ENCODE measurements at regions not wholly inside any gene's neighbourhood (a gene's known extent, or its start where the extent isn't known, plus 50 kb on each side); places are given as distances from the start of the nearest gene placed in this dataset.

DNA sequence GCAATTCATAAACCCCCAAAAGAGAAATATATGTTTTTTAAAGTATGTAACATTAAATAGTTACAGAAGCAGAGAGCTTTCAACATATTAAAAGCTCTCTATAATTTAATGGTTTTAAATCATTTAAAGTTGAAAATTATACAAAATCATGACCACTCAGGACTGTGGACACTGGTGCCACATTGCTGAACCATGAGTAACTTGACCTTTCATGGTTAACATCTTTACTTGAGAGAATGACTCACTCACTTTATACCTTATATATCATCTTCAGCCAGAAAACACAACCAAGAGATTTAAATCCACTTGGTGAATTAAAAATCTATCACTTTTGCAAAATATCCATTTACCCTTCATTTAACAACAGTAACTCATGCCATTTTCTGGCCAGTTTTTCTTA is 584.3 kb upstream of the SMIM31 start:
- TF ChIP-seq, protein P1, sequence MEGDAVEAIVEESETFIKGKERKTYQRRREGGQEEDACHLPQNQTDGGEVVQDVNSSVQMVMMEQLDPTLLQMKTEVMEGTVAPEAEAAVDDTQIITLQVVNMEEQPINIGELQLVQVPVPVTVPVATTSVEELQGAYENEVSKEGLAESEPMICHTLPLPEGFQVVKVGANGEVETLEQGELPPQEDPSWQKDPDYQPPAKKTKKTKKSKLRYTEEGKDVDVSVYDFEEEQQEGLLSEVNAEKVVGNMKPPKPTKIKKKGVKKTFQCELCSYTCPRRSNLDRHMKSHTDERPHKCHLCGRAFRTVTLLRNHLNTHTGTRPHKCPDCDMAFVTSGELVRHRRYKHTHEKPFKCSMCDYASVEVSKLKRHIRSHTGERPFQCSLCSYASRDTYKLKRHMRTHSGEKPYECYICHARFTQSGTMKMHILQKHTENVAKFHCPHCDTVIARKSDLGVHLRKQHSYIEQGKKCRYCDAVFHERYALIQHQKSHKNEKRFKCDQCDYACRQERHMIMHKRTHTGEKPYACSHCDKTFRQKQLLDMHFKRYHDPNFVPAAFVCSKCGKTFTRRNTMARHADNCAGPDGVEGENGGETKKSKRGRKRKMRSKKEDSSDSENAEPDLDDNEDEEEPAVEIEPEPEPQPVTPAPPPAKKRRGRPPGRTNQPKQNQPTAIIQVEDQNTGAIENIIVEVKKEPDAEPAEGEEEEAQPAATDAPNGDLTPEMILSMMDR (tag by site-specific recombination; IDR thresholded peaks at IDR 0.05) = no peak
- TF ChIP-seq, protein P2, sequence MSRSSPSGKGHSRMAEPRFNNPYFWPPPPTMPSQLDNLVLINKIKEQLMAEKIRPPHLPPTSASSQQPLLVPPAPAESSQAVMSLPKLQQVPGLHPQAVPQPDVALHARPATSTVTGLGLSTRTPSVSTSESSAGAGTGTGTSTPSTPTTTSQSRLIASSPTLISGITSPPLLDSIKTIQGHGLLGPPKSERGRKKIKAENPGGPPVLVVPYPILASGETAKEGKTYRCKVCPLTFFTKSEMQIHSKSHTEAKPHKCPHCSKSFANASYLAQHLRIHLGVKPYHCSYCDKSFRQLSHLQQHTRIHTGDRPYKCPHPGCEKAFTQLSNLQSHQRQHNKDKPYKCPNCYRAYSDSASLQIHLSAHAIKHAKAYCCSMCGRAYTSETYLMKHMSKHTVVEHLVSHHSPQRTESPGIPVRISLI (tag by site-specific recombination; IDR thresholded peaks at IDR 0.05) = no peak
- no peak for TF ChIP-seq GLIS2 (tag by site-specific recombination; IDR thresholded peaks at IDR 0.05)
- TF ChIP-seq, protein P3, sequence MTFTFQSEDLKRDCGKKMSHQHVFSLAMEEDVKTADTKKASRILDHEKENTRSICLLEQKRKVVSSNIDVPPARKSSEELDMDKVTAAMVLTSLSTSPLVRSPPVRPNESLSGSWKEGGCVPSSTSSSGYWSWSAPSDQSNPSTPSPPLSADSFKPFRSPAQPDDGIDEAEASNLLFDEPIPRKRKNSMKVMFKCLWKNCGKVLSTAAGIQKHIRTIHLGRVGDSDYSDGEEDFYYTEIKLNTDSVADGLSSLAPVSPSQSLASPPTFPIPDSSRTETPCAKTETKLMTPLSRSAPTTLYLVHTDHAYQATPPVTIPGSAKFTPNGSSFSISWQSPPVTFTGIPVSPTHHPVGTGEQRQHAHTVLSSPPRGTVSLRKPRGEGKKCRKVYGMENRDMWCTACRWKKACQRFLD (tag by site-specific recombination; IDR thresholded peaks at IDR 0.05) = no peak
- TF ChIP-seq, protein P4, sequence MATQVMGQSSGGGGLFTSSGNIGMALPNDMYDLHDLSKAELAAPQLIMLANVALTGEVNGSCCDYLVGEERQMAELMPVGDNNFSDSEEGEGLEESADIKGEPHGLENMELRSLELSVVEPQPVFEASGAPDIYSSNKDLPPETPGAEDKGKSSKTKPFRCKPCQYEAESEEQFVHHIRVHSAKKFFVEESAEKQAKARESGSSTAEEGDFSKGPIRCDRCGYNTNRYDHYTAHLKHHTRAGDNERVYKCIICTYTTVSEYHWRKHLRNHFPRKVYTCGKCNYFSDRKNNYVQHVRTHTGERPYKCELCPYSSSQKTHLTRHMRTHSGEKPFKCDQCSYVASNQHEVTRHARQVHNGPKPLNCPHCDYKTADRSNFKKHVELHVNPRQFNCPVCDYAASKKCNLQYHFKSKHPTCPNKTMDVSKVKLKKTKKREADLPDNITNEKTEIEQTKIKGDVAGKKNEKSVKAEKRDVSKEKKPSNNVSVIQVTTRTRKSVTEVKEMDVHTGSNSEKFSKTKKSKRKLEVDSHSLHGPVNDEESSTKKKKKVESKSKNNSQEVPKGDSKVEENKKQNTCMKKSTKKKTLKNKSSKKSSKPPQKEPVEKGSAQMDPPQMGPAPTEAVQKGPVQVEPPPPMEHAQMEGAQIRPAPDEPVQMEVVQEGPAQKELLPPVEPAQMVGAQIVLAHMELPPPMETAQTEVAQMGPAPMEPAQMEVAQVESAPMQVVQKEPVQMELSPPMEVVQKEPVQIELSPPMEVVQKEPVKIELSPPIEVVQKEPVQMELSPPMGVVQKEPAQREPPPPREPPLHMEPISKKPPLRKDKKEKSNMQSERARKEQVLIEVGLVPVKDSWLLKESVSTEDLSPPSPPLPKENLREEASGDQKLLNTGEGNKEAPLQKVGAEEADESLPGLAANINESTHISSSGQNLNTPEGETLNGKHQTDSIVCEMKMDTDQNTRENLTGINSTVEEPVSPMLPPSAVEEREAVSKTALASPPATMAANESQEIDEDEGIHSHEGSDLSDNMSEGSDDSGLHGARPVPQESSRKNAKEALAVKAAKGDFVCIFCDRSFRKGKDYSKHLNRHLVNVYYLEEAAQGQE (tag by site-specific recombination; IDR thresholded peaks at IDR 0.05) = no peak
- TF ChIP-seq, protein P5, sequence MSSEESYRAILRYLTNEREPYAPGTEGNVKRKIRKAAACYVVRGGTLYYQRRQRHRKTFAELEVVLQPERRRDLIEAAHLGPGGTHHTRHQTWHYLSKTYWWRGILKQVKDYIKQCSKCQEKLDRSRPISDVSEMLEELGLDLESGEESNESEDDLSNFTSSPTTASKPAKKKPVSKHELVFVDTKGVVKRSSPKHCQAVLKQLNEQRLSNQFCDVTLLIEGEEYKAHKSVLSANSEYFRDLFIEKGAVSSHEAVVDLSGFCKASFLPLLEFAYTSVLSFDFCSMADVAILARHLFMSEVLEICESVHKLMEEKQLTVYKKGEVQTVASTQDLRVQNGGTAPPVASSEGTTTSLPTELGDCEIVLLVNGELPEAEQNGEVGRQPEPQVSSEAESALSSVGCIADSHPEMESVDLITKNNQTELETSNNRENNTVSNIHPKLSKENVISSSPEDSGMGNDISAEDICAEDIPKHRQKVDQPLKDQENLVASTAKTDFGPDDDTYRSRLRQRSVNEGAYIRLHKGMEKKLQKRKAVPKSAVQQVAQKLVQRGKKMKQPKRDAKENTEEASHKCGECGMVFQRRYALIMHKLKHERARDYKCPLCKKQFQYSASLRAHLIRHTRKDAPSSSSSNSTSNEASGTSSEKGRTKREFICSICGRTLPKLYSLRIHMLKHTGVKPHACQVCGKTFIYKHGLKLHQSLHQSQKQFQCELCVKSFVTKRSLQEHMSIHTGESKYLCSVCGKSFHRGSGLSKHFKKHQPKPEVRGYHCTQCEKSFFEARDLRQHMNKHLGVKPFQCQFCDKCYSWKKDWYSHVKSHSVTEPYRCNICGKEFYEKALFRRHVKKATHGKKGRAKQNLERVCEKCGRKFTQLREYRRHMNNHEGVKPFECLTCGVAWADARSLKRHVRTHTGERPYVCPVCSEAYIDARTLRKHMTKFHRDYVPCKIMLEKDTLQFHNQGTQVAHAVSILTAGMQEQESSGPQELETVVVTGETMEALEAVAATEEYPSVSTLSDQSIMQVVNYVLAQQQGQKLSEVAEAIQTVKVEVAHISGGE (tag by site-specific recombination; conservative IDR thresholded peaks at IDR 0.05; ENCODE audit: low read depth) = no peak
